ENCODE measurements at regions not wholly inside any gene's neighbourhood (a gene's known extent, or its start where the extent isn't known, plus 50 kb on each side); places are given as distances from the start of the nearest gene placed in this dataset.

GRCh38 chr4:184315675-184316359 lies 98.1 kb upstream of the ENPP6 start:
- ATAC-seq (ENCODE audit: low read depth) (no peak), DNase-seq (no peak)
- no peak overlapping the region for H4K8ac ChIP-seq (ENCODE audit: low read depth in 2 of 2, low read length in 2 of 2)
- WGBS, 2 experiments (ENCODE audit: extremely low coverage in 2 of 2, insufficient read length in 1 of 2) = 94% methylated on average over 5 of the region's 8 CpGs; no CpG with 5 or more reads in 1 of the 2 experiments
- no peak overlapping the region for H2BK15ac ChIP-seq (ENCODE audit: low read depth, low read length)
- in situ Hi-C loops (cut with MboI; ENCODE audit: low sequenced_read_pairs) (no loop called here), intact Hi-C loops (cut with micrococcal nuclease) (no loop called here), dilution Hi-C loops (cut with HindIII; ENCODE audit: low sequenced_read_pairs, unreplicated experiment) (no loop called here)
- H3K27me3 ChIP-seq (ENCODE audit: control insufficient read depth, insufficient read depth, low read length) = no peaks in the 10 kb centered on the region
- no peak overlapping the region for H3K14ac ChIP-seq (replicated peaks; ENCODE audit: low read depth, low read length)
- no peak overlapping the region for H3K27ac ChIP-seq (ENCODE audit: insufficient read depth, low read length)
- H3K4me3 ChIP-seq (ENCODE audit: insufficient read depth, low read depth, low read length) = no peak overlapping the region
- H2AFZ ChIP-seq (replicated peaks; ENCODE audit: low read length, poor library complexity) = peak overlapping the region; percentile 28
- no peaks in the 10 kb centered on the region for H4K20me1 ChIP-seq (ENCODE audit: insufficient read depth, low read length)
- H2BK5ac ChIP-seq (ENCODE audit: low read depth, low read length, poor library complexity, severe bottlenecking) = no peak overlapping the region
- H2BK120ac ChIP-seq (ENCODE audit: low read depth, low read length) = no peak overlapping the region
- no peak overlapping the region for H4K5ac ChIP-seq (ENCODE audit: low read depth, low read length)
- H3K23ac ChIP-seq (ENCODE audit: low read depth, low read length) = no peak overlapping the region
- ChIA-PET CTCF (no interaction called here), POLR2A (ENCODE audit: unreplicated experiment) (no interaction called here)
- BruUV-seq (replicated peaks) = no TSS peak
- no peak overlapping the region for H3K9ac ChIP-seq (ENCODE audit: low read depth, low read length)
- no peak overlapping the region for H3K4me2 ChIP-seq (ENCODE audit: low read depth, low read length)
- no peak overlapping the region for H4K91ac ChIP-seq (ENCODE audit: insufficient read depth, low read depth, low read length)
- no peaks in the 10 kb centered on the region for H3K36me3 ChIP-seq (ENCODE audit: control insufficient read depth, insufficient read depth, low read length)
- H3K79me1 ChIP-seq (ENCODE audit: low read depth in 1 of 2, low read length in 2 of 2) = no peaks in the 10 kb centered on the region
- H3K4ac ChIP-seq (ENCODE audit: low read depth, low read length) = no peak overlapping the region
- H3K18ac ChIP-seq (ENCODE audit: low read depth, low read length) = no peak overlapping the region
- H2AK5ac ChIP-seq (ENCODE audit: low read depth, low read length) = no peak overlapping the region
- H3K9me3 ChIP-seq (ENCODE audit: control insufficient read depth, insufficient read depth, low read length) = no peaks in the 10 kb centered on the region
- H2AK9ac ChIP-seq (replicated peaks; ENCODE audit: low read depth, low read length, poor library complexity) = no peak overlapping the region
- no peak for TF ChIP-seq POLR2A (IDR thresholded peaks at IDR 0.05; ENCODE audit: low read depth, low read length)
- no peak overlapping the region for H3K56ac ChIP-seq (ENCODE audit: extremely low read depth, insufficient read depth, low read length)
- no peaks in the 10 kb centered on the region; the same call in 1 of the 2 replicates for H3K4me1 ChIP-seq (ENCODE audit: control insufficient read depth, insufficient read depth, low read length)
- no peak overlapping the region for H2BK20ac ChIP-seq (ENCODE audit: low read depth, low read length)
- H3K9me1 ChIP-seq (ENCODE audit: insufficient read depth, low read length) = no peaks in the 10 kb centered on the region

Data from IMR-90 (cell line).